Stimulated activated CD4-positive, alpha-beta T cell treated with anti-CD3 and anti-CD28 coated beads, Interleukin-15, amount 100 ng/mL, for 1 hour (primary cell): ENCODE measurements at regions not wholly inside any gene's neighbourhood (a gene's known extent, or its start where the extent isn't known, plus 50 kb on each side); places are given as distances from the start of the nearest gene placed in this dataset.
"Not testable (repeated sequence)": the region's sequence is repeated elsewhere in the genome, so short reads cannot be mapped to it uniquely, and the experiment has no call there.

ENCODE experiments used
- DNase-seq, 2 donors: peaks; one replicate each; pipeline ENCODE4 v3.0.0-alpha.2; 2020; ENCODE audit warnings: low read depth in 1 of 2, low spot score in 1 of 2

DNA sequence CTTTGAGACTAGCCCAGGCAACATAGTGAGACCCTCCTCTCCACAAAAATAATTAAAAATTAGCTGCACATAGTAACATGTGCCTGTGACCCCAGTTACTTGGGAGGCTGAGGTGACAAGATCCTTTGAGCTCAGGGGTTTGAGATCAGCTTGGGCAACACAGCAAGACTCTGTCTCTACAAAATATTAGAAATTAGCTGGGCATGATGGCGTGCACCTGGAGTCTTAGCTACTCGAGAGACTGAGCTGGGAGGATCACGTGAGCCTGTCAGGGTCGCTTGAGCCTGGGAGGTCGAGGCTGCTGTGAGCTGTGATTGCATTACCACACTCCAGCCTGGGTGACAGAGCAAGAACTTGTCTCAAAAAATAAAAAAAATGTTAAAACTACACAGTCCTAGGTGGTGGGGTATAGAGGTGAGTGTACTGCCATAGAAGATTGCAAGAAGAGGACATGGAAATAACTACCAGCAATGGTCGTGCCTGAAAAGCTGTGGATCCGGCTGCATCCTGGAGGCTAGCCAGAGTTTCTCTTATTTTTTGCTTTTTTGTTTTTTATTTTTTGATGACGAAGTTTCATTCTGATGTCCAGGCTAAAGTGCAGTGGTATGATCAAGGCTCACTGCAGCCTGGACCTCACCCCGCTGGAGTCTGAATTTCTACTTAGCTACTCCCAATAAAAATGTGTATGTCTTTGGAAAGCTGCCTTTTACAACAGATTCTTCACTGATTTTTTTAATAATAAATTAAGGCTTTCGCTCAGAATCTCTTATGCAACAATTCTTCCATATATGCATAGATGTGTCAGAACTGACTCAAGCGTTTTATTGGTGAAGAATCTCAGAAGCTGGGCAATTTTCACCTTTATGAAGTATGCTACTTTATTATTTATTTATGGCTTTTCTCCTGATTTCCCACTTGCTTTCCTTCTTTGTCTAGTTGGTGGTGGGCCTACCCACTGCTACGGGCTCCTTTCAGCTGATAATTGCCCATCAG is 393.8 kb downstream of the TSHZ3 start:
- no peak for DNase-seq

DNA sequence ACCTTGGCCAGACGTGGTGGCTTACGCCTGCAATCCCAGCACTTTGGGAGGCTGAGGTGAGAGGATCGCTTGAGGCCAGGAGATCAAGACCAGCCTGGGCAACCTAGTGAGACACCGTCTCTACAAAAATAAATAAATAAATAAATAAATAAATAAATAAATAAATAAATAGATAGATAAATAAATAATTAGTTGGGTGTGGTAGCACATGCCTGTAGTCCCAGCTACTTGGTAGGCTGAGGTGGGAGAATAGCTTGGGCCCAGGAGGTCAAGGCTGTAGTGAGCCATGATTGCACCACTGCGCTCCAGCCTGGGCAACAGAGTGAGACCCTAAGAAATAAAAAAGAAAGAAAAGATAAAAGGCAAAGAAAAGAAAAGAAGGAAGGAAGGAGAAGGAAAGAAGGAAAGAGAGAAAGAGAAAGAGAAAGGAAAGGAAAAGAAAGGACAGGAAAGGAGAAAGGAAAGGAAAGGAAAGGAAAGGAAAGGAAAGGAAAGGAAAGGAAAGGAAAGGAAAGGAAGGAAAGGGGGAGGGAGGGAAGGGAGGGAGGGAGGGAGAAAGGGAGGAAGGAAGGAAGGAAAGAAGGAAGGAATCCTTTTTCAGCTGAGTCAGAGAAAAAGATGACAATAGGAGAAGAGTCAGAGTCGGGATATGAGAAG is 404.8 kb downstream of the TSHZ3 start:
- not testable (repeated sequence) for DNase-seq

DNA sequence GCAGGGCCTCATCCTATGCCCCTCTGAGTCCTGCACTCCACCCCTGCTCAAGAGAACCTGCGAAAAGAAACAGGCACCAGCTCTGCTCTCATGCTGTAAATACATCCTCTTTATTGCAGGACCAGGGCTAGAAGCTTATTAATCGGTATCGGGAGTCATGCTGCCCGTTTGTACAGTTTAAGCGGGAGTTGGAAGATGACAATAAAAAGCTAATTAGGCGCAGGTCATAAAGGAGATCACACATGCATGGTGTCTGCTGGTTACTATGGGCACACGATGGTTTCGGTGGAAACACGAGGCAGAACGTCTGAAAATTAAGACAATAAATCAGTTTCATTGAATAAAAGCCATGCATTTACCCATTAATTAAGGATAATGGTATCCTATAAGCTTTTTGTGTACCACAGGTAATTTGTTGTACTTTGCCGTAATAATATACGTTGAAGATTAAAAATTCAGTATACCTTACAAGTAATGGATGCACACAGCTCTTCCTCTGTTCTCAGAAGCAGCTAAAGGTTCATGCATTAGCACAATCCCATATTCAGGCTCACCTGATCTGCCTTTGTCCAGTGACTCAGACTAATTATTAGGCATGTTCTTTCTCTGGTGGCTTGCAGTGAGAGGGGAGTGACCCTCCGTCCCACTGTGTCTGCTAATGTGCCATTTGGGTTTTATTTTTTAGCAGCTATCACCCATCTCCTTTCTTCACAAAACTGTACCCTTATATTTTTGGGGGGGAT is 406.0 kb downstream of the TSHZ3 start:
- no peak for DNase-seq

DNA sequence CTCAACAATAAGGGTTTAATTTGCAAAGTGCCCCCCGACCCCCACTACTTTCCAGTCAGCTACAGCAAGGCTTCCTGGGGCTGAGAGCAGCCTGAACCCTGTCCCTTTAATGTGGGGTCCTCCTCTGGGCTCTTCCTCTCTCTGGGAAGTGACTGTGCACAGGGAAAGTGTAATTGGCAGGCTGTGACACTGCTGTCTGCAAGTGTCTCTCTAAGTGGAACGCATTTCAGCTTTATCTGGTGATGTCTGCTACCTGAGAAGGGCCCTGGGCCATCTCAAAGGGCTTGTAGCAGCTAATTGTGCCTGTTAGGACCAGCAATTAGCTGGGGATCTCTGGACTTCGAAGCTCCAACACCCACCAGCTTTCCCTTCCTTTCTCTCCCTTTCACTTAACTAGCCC is 406.6 kb downstream of the TSHZ3 start:
- no peak for DNase-seq

DNA sequence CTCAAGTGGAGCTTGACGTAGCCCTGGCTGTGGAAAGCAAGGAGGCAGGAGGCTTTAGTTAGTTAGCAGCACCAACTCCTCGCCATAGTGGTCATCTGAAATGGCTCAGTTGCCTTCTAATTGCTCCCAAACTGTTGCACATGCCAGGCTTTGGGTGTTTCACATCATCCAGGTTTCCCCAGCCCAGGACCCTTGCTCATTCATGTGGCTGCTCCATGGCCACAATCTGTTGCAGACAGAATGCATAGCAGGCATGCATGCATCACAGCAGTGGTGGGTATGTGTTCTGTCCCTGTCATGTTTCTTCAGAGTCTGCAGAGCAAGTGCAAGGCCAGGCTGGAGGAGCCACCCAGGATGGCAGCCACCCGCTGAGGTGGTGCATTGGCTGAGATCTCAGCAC is 407.6 kb downstream of the TSHZ3 start:
- no peak for DNase-seq

DNA sequence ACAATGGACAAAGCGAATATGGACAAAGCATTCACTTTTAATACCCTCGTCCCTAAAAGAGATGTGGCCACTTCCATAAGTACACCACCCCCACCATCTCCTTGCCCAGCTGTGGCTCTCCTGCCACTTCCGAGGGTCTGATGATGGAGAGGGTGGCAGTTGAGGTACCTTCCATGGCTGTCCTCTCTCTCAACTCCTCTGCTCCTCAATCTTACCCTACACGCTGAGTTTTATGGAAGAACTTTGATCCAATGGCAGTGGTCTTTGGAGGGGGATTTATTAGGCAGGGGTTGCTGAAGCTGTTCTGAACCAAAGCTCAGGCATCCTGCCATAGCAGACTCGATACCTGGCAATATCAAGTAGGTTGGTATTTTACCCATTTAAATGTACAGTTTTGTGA is 413.0 kb downstream of the TSHZ3 start:
- DNase-seq, result no peak

DNA sequence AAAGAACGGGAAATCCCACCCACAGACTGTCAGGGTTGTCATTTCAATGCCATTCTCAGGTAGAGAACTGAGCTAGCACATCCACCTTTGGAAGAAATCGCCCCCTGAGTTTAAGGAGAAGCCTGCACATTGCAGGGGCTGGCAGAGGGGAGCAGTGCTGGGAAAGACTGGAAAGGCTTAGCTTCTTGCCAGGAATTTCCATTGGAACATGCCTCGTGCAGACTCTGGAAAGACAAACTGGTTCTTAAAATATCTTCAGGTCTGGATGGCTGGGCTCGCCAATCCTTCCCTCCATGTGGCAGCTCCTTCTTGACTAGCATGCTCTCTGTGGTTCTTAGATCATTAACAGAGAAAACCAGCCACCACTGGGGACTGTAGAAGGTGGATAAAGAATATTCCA is 414.1 kb downstream of the TSHZ3 start:
- DNase-seq, result no peak

DNA sequence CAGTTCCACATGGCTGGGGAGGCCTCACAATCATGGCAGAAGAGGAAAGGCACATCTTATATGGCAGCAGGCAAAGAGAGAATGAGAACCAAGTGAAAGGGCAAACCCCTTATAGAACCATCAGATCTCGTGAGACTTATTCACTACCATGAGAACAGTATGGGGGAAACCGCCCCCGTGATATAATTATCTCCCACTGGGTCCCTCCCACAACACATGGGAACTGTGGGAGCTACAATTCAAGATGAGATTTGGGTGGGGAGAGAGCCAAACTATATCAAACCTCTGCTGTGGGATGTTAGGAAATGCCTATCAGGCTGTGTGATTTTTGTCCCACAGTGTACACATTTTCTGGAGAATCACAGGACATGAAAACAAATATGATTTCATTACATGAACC is 415.8 kb downstream of the TSHZ3 start:
- DNase-seq, result not testable (repeated sequence)

DNA sequence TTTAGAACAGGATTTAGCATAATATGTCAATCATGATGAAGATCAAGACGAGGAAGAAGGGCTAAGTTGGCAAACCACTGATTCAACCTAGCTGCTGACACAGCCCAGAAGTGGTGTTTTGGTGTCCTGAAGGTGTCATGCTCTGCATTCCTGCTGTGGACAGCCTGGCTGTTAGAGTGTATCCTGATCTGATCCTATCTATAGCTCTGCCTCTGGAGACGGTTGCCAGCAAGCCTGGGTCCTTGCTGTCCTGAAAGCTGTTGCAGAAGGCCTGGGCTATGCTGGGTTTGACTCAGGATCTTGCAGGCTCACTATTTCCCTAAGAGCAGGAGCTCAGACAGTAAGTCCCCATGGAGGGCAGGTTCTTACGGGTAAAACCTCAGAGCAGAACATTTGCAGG is 416.4 kb downstream of the TSHZ3 start:
- no peak for DNase-seq

DNA sequence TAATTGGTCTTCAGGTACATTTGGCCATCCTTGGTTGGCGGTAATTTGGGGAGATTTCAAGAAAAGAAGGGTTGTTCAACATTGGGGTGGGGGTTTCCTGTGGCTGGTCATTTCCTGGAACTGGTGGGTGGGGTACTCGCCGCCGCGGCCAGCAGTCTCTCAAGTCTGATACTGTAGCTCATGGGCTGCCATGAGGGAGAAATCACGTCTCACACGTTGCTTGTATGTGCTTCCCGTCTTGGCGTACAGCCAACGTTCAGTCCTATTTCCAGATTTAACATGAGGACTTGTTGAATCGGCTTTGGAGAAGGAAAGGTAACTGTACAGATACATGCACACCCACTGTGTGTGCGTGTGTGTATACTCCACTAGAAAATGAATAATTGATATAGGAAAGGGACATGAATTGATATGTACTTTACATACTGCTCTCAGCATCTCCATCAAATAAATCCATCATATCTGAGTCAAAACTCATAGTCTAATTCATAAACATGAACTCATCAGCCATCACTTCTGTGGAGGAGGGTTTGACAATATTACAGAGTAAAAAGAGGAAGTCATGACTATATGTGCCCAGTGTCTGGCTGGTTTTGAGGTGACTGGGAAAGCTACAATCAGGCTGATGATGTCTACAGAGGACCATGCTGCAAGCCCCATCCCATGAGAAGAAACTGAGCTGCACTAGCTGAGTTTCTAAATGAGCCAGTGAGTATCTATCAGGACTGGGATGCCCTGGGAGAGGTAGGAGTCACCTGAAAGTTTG is 418.1 kb downstream of the TSHZ3 start:
- no peak for DNase-seq

DNA sequence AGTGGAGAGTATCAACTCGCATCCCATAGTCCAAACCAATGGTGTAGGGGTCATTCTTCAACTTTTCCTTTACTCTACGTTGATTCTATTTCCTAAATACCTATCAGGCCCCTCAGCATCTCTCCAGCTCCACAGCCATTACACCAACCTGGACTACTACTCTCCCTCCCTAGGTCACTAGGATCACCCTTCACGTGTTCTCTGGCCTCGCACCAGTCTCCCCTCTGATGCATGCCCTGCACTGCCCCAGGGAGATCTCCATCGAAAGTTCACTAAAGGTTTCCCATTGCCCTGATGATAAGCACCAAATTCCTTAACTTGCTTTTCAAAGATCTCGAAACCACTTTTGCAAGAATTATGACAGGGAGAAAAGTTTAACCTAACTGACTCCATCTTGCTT is 421.5 kb downstream of the TSHZ3 start:
- no peak for DNase-seq

DNA sequence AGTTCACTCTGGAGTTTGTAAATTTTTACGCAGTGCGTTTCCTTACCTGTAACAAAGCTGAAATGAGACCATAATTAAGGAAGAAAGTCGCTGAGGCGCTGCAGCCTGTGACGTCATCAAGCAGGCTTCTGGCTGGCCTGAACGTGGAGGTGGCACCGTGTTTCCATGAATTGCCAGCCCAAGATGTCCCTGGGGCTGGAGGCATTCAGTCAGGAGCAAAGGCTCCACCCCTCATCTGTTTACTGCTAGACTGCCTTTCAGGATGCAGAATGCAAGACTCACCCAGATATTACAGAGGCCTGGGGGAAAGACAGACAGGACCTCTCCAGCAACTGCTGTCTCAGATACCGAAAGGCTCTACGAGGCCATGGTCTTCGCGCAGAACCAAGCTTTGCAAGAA is 424.6 kb downstream of the TSHZ3 start:
- no peak for DNase-seq

DNA sequence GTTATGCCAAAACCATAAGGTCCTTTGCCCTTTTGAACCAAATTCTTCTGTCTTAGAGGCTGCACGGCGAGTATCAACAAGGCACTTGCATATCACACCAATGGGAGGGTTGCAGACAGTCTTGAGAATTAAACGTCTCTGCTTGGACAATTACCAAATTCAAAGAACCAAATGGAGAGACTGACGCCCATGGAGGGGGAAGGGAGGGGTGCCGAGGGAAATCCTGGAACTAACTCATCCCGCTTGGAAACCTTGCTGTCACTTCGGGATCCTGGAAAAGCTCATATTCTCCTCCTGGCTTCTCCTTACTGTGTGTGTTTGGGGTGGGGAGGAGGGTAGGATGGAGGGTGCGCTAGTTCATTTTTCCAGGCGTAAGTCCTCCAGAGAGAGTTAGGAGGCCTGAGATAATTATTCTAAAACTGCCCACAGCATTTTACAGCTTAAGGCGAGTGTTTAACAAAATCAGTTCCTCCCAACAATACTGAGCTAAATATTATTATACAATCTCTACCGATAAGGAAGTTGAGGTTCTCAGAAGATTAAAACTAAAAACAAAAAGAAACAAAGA is 425.1 kb downstream of the TSHZ3 start:
- DNase-seq, result no peak

DNA sequence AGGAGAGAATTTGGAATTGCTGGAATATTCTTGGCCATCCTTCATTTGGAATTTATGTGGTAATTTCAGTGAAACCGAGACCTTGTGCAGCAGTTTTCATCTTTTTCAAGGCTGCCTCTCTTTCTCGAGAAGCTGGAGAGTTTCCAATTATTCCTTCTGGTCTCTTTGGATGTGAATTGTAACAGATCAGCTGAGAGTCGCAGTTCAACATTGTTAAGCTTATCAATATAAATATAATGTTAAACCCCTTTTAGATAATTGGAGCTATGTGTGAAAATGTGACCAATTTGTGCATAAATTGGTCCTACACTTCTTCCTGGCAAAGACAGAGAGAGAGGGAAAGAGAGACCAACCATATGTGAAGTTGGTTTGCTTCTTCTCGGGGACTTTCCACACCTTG is 425.6 kb downstream of the TSHZ3 start:
- no peak for DNase-seq

DNA sequence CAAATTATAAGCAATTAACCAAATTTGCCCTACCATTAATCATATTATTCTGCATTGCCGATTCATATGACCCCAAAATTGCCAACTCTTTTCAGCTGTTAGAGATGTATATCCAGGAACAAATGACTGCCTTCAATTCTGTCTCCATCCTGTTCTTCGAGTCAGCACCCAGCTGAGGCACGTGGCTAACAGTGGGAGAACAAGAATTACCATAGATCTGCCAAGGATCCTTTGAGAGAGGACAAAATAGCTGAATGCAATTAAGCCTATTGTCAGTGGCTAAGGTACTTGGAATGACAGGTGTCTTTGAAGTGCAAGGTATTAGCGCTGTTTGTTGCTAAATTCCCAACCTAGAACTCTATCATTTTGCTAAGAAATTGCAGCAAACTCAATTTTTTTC is 426.1 kb downstream of the TSHZ3 start:
- no peak for DNase-seq

DNA sequence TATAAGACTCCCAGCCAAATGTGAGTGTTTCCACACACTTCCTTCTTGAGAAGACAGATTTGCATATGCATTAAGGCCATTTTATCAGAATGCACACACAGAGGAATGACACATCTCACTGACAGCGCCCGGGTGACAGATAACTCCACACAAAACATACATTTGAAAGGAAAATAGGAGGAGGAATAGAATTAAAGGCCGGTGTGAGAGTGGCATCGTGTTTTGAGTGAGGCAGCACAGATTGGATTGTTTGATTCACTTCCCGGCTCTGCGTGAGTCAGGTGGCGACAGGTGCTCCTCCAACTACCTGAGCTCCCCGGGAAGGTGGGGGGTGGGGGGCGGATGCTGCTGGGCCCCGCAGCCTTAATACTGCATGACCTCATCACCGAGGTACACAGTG is 429.0 kb downstream of the TSHZ3 start:
- DNase-seq, result no peak

DNA sequence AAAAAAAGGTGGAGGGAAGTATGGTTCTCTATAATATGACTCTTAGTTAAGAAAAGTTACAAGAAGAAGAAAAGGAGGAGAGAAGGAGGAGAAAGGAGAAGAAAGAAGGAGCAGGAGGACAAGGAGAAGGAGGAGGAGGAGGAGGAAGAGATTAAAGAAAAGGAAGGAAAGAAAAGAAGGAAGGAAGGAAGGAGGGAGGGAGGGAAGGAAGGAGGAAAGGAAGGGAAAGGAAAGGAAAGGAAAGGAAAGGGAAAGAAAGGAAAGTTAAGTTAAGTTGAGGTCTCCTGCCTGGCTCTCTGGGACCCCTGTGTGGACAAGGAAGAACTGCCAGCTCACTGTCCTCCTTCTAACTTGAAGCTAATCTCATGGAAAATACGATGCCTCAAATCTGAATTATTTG is 429.5 kb downstream of the TSHZ3 start:
- DNase-seq, result no peak

DNA sequence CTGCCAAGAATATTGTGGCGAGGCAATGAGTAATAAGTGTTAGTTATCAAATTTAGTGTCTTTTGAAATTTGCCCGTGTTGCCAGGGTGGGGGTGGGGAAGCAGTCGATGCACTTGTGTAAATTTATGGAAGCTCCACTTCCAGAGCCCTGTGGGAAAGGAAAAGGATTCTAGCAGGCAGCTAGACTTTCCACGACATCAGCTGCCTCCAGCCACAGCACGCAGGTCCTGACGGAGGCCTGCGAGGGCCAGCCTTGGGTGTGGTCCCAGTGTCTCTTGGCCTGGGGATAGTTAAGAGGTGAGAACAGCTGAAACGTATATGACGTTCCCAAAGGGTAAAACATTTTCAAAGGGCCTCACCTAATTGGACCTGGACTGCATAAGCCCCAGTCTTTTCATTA is 433.0 kb downstream of the TSHZ3 start:
- no peak for DNase-seq

DNA sequence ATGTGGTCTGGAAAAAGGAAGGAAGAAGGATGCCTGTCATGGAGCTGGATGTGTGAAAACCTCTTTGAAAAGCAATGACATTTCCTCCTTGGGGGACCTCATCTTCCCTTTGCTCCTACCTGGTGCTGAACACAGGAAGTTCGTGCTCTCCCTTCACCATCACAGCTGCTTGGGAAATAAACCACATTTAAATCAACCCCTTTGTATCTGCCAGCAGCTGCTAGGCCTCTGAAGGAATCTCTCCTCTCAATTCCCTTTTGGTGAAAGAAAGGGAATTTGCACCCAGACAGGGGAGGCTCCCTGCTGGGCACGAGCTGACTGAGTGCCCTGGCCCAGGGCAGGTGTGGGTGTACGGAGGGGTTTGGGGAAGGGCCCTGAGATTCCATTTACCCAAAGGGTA is 437.7 kb downstream of the TSHZ3 start:
- no peak for DNase-seq

DNA sequence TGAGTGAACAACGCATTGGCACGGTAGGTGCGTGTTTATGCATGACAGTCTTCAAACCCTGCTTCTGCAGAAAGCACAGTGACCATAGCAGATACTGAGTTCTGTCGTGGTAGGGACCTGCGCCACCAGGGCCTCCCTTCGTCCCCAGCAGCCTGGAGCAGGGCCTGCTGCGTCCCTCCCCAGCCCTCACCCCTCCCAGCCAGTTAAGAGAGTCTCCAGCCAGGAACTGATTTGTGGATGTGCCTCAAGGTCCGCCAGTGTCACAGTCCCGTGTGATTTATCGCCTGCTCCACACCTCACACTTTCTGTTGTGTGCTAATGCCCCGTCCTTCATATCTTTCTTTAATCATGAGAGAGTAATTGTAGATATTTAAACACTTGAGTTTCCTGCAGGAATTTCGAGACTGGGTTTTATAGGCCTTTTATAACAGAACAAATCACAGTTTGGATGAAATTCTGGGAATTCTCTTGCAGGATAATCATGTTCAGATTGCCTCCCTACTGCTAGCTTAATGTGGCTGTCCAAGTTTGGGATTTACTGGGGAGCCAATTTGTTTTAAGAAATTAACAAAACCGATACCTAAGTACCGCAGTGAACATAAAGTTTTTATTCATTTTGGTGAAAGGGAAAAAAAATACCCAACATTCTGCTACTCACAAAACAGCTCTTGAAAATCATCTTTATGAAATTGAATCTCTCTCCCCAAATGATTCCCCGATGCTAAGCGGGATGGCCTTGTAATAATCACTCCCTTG is 438.6 kb downstream of the TSHZ3 start:
- no peak for DNase-seq
